HG02970 (cell line): ENCODE measurements at regions not wholly inside any gene's neighbourhood (a gene's known extent, or its start where the extent isn't known, plus 50 kb on each side); places are given as distances from the start of the nearest gene placed in this dataset.

Experiments used
- ATAC-seq: cut with Tn5 transposase; IDR thresholded peaks from one replicate; pipeline ENCODE4 v1.9.1; 2021; ENCODE audit warnings: mild to moderate bottlenecking, moderate library complexity, moderate number of reproducible peaks; ENCODE audit not compliant: unreplicated experiment, low FRiP score

DNA sequence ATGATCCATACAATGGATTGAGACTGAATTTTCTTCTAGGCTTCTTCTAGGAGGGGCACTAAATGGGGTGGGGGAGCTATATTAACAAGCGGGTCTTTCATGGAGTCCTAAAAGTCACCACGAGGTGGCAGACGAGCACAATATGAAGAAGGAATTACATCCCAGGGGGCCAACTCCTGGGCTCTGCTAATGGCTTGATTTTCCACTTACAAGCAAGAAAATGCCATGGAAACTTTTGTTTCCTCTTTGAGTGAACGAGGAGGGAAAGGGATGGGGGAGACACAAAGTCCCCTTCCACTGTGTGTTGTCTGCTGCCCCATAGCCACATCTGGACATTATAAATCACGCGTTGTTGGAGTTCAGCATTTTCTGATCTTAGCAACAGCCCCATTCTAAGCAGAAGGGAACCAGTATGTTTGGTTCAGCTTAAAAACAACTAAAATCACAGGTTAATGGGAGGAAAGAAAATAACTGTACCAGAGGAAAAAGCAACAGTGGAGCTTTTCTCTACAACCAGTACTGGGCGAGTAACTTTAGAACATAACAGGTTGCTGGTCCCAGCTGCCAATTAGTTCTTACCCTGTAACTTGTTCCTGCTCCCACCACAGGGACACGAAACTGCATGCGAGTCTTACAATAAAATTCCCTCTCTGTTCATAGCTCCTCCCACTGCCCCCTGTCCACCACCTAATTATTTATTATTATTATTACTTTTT lies 285.0 kb upstream of the PARD3B start:
- ATAC-seq: peak; percentile 69

DNA sequence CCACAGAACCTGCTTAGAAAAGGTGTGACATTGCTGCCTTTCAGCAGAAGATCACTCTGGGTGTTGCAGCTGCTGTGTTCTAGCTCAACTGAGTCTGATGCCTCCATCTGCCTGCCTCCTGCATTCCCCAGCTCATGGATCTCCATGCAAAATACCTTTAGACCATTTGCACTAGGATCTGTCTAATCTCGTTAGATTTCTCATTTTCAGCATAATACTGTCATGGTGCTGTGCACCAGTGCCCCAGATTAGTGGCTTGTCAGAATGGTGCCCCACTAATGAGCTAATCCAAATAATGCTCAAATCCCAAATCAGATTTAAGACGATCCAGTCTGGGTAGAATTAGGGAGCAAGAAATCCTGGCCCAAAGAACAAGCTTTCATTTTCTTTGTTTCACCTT lies 284.4 kb upstream of the PARD3B start:
- no peak for ATAC-seq

DNA sequence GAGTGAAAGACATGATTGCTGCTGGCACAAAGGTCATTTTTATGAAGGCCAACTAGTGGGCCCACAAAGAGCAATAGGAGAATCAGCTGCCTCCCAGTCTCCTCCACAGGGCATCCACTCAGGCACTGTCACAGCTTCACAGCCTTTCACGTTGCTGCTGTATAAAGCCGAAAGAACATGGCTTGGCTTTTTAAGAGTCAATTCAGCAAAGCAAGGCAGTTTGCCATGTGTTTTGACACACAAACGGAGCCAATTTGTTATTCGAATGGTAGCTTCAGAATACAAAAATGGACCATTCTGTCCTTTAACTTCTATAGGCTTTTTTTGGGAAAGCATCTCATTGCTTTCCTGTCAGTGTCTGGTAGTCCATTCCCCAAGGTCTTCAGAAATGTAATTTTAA lies 283.4 kb upstream of the PARD3B start:
- ATAC-seq: no peak

DNA sequence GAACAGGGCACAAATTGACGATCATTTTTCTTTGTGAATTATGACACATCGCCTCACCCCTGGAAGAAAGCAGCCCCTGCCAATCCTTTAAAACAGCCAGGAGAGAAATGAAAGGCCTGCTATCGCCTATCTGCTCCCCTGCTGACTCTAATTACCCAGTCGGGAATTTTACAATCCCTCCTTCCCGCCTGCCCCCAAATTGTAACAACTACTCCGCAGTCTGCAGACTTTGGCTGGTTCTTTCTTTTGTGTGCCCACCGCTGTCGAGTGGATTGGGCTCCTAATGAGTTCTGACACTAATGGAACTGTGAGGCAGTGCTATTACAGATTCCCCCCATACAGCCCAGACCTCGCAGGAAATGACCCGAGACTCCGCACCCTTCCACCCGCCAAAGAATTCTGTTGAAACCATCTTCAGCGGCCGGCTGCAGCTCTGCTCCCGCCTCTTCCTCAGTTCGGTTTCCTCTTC lies 281.2 kb upstream of the PARD3B start:
- ATAC-seq: no peak

DNA sequence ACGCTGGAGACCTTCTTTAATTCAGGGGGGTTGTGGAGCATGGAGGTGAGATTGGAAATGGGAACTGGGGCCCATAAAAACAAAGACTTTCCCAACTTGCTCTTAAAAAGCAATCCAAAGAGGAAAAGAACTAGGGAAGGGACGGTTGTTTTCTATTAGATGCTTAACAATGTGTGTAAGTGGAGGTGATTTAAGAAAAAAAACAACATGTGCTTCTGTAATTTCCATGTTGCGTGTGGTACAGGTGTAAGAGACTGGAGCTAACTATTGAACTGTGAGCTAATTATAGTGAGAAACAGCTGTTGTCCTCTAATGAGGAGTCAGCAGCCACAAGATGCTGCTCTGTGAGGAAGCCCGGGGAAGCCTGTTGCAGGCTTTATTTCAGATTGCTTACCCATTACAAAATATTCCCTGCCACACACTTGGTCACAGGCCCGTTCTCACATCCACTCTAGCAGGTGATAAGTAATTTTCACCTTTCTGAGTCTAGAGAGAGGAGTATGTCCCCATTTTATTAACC lies 280.6 kb upstream of the PARD3B start:
- ATAC-seq: no peak

DNA sequence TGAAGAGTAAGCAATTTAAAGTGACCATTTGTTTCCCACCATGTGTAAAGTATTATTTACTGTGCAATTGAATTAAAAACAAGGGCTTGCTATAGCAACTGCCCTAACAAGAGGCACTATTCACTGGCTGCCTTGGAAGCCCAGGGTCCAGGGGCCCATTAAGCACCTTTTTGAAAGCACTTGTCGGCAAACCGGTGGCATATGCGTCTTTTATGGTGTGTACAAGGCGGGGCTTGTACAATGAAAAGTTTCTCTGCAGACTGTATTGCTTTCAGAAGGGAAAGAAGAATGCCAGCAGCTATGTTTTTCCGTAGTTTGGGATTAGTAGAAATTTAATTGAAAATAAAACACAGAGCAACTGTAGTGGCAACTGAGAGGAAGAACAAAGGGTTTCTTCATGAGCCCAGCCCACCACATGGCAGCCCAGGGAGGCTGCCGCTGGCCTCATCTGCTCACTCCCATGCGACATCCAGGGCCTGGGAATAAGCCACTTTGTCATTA lies 279.5 kb upstream of the PARD3B start:
- no peak for ATAC-seq

DNA sequence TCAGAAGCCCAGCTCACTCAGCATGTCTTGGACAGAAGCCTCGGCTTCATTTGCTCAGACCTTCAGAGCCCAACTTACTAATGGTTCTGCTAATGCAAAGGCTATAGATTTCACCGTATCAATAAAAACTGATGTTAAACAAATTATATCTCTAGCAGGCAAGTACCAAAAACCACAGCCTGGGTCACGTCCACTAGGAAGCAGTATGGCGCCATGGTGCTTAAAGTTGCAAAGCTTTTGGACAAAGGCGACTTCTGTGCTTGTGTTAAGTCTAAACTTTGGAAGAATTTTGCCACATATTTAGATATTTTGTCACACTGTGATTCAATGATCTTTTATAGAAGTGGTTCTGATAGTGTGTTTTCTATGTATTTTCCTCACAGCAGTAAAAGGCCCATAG lies 276.8 kb upstream of the PARD3B start:
- no peak for ATAC-seq

DNA sequence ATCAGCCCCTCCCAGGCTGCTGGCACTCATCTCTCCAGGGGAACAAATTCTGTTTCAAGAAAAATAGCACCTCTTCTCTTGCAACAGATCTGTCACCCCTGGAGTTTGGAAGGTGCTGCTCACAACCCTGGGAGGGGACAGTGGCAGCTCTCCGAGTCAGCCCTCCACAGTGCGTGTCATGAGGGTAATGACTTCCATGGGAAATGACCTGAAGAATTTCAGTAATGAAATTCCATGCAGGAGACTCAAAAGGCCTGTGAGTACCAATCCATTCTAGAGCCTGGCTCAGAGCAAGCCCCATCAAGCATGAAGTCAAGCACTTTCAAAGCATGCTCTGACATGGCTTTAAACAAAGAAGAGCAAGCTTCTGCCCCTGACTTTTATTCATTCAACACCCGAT lies 276.3 kb upstream of the PARD3B start:
- no peak for ATAC-seq

DNA sequence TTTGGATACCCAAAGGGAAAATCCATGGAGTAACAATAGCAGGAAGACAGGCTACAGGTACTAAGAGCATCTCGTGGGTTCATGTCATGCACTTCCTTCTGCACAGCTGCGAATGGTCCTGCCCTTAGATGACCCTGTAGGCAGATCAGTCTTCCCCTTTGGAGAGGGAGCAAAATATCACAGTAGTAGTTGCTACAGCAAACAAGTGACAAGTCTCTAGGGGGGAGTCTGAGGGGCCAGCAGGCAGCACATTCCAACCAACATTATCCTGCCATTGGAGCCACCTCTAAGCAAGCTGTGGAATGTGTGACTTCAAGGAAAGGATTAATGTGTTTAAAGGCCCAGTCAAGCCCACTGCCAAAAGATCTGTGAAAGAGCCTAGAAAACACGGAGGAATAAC lies 273.2 kb upstream of the PARD3B start:
- no peak for ATAC-seq

DNA sequence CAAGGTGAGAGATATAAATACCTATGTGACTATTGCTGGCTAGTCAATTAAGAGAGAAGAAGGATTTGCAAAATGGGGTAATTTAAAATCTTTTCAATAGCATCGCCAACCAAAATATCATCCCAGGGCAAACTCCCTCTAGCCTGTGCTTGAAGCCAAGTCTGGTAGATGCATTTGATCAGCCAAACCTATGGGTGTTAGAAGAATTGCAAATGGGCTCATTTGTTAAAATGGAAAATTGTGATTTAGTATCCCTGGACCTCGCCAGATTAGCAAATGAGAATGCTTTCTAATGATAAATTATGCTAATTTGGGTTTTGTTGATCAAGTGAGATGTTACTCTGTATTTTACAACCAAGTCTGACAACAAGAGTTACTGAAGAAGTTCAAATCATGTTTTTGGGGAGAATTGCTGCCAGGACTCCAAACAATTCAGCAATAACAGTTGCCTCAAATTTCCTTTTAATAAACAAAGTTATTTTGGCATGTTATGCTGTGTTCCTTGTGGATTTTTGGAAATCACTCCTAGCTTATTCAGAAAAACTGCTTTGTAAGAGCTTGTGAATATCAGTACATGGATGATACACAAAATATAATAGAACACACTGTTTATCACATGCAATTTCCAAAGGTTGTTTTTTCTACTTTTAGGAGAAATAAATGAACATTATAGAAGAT lies 272.5 kb upstream of the PARD3B start:
- ATAC-seq: no peak

DNA sequence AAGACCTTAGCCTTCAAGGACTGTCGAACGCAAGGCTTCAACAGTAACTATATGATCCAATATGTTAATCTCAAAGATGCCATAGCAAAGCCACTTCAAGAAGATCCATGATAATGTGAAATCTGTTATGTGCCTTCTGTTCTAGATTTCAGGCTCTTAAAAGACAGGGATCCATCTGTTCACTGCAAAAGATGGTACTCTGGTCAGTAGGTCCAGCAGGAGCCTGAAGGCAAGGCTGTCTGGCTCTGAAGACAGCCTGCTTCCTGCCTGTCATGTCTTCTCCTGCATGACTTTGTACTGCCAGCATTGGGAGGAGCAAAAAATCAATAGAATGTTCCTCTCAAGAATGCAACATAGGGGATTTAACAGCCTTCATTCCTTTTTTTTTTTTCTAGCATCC lies 270.8 kb upstream of the PARD3B start:
- ATAC-seq: no peak

DNA sequence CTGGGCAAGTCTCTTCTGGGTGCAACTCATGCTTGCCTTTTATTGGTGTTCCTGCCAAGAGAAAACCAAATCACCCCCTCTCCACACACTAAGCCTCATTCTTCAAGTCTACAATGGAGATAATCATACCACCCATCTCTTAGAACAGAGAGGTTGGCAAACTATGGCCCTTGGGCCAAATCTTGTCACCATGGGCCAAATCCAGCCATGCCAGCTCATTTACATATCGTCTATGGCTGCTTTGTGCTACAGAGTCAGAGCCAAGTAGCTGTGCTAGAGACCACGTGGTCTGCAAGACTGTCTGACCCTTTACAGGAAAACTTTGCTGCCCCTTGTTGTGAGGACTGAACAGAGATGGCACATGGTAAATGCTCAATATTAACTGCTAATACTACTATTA lies 270.3 kb upstream of the PARD3B start:
- no peak for ATAC-seq

DNA sequence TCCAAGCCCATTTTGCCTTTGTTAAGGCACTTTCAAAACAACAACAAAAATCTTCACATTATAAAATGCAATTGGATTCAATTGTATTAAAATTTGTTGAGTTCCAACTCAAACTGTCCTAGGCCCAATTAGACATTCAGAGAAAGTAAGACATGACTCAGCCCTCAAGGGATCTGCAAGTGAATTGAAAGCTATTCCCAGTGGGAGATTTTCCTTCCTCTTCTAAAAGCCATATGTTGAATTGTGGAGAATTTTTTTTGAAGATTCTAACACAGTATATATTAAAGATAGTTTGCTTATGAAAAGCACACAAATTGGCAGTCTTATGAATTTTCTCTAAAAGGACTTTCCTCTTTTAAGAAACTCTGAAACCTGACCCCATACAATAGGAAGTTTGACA lies 268.0 kb upstream of the PARD3B start:
- no peak for ATAC-seq

DNA sequence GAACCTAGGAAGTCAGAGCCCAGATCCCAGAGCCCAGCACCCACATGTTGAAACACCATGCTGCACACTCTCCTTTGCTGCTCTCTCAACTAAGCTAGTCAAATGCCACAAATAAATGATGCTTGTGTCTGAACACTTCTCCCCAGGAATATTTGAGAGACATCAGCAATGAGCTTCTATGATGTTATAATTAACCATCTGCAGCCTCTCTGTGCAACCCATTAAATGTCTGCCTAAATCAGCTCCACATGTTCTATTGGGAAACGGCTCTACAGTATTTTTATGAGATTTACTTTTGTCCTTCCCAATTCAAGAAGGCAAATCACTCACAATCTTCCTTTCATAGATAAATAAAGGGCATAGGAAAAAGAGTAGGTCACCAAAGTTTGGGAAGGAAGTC lies 266.8 kb upstream of the PARD3B start:
- ATAC-seq: no peak

DNA sequence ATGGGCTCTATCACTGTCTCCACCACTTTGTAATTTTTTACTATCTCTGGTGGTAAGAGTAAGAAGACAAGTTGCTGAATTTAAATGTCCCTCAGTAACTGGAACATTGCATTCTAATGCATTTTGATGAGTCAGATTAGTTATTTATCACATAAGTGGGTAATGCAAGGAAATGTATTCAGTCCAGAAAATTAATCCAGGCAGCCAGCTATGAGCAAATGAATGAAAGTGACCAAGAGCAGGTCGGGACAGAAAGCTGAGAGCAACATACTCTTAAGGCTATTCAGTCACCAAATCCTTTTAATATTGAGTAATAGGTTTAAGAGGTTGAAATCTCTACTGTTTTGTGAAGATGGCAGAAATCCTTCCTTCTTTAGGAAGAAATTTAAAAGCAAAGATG lies 265.5 kb upstream of the PARD3B start:
- ATAC-seq: no peak

DNA sequence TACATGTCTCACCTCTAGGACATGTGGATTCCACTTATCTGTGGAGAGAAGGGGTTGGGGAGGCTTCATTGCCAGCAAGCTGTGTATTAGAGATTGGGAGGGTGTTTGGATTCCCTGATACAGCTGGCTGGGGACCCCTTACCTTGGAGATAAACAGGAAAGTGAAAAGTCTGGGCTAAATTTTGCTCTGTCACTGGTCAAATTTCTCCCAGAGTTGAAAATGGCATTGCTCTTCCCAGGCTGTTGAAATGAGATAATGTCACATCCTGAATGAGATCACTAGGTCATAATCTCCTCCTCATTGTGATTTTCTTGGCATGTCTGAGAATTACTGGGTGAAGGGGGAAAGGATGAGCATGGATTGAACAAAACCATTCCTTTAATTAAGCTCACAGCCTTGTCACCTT lies 265.0 kb upstream of the PARD3B start:
- ATAC-seq: no peak

DNA sequence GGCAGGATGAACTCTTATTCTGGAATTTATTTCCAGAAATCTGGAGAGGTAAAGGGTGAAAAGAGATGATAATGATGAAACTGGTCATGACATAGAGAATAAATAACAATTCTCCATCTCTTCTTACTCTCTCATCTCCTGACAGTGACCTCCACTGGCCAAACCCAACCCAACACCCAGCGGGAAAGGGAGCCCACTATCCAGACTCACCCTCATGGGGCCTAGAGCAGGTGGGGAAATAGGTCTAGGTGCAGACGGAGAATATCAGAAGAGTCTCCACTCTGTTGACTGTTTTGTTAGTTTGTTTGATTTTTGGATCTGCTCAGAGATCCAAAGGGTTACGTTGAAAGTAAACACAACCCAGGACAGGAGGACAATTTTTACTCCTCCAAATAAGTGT lies 263.2 kb upstream of the PARD3B start:
- no peak for ATAC-seq

DNA sequence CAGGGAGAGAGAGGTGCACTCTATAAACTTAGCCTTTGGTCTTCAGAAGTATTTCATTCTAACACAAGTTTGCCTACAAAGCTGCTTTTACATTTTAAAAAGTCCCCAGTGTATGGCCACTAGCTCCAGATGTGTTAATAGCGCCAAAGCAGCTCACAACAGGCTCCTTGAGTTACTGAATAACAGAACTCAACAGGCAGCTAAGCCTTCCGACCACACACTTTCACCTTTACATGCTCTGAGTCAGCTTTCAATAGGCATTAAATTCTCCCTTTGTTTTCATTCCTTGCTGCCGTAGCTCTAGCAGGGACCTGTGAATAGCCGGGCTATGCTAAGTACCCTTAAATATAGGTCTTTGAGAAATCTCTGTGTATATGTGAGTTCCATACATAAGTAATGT lies 262.8 kb upstream of the PARD3B start:
- ATAC-seq: no peak

DNA sequence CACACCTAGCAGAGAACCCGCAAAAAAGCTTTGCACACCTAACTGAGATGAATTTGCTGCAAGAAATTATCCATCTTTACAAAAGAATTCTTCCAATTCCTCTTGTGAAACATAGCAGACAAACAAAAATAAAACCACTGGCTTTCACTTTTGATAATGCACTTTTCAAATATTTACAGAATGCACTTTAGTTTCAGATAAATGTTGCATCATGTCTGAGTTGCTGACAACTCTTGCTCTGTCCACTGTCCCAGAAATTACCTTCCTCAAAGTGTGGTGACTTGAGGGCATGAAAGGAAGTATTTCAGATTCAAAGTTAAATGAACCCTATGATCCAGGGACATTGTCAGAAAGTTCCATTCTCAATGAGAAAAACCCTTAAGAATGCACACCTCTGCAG lies 256.2 kb upstream of the PARD3B start:
- ATAC-seq: no peak

DNA sequence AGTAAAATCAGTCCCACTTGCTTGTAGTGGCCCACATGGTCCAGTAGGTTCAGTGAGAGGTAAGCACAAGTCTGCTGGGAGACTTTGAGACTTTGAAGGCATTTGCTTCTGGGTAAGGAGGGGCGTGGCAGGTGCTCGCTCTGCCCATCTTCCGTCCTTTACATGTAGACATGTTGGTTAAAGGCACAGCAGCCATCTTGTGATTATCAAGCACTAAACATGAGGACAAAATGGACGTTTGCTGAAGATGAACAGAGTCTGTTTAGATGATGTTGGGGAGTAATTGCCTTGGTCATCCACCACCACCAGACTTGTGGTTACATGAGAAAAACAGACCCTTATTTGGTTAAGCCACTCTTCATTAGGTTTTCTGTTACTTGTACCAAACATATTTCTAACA lies 252.8 kb upstream of the PARD3B start:
- no peak for ATAC-seq

DNA sequence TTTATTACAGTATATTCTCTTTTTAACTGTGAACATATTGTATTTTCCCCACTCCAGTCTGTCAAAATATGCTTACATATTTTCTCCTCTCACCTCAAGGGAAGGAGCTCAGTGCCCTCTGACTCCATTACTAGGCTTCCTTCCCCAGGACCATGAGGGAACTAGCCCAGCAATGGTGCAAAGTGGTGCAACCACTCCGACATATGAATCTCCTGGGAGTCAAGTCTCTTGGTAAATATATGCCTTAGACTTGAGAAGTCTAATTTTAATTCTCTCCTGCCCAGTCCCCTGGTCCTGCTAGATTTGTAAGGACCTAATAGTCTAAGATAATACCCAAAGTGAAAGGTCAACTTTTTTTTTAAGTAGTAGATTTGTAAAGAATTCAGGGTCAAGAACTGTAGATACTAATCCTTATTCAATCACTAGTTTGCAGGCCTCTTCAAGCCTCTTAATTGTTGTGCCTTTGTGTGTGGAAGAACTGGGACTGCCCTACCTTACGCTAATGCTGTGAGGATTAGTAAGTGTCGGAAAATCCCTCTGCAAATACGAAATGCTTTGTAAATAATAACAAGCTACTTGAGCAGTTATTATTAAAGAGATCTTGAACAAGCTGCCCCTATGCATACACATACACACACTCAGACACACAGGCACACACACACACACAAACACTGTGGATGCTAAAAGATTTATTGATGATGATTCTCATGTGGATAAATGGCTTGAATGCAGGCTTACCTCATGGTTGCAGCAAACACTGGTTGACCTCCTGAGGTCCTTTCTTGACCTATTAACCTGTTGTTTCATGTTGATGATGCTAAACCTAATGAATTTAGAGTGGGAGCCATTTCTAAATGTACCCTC lies 251.2 kb upstream of the PARD3B start:
- ATAC-seq: no peak
